Jurkat, Clone E6-1 (cell line): ENCODE measurements at regions not wholly inside any gene's neighbourhood (a gene's known extent, or its start where the extent isn't known, plus 50 kb on each side); places are given as distances from the start of the nearest gene placed in this dataset.

Experiments
- DNase-seq: peaks from one replicate; pipeline ENCODE4 v3.0.0-alpha.2; 2011; ENCODE audit warnings: low read depth, low spot score
- H3K4me3 ChIP-seq: 2 replicates; pipeline ENCODE4 v1.5.1; 2011; ENCODE audit warnings: mild to moderate bottlenecking, low read length, control low read depth, moderate library complexity

DNA sequence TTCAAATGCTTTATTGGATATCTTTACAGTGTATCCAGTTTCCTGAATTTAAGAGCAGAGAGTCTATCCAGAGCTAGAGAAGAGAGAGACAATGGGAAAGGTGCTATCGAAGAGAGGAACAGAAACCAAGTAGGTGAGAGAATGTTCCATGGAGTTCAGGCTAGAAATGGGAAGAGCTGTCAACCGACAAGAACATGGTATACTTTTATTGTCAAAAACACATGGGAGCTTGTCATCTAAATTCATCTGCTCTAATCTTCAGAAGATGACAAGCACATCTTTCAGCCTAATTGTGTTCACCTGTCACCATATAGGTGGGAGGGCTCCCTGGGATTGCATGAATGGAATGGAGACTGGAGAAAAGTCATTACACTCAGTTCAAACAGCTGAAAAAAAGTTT lies 690.4 kb upstream of the LRATD1 start:
- no peak overlapping the region for H3K4me3 ChIP-seq
- no peak for DNase-seq

DNA sequence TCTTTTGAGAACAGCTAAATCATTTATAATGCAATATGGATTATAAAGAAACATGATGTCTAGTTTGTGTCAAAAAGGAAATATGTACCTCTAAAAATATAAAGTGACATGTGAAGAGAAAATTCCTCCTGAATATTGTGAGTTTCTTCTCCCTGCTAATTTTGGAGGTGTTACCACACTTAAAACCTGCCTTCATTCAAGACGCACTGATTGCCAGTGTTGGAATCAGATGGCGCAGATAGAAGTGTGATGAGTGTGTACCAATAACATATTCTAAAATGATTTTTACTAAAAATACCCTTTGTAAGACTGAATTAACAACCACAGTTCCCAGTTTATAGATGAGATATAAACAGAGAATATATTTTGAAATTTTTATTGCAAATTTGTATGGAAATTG lies 681.8 kb upstream of the LRATD1 start:
- DNase-seq: no peak
- H3K4me3 ChIP-seq: no peak overlapping the region

- DNase-seq: no peak
- H3K4me3 ChIP-seq: no peak overlapping the region
These were observed 663.7 kb upstream of the LRATD1 start for GRCh38 chr2:13968811-13969210.

DNA sequence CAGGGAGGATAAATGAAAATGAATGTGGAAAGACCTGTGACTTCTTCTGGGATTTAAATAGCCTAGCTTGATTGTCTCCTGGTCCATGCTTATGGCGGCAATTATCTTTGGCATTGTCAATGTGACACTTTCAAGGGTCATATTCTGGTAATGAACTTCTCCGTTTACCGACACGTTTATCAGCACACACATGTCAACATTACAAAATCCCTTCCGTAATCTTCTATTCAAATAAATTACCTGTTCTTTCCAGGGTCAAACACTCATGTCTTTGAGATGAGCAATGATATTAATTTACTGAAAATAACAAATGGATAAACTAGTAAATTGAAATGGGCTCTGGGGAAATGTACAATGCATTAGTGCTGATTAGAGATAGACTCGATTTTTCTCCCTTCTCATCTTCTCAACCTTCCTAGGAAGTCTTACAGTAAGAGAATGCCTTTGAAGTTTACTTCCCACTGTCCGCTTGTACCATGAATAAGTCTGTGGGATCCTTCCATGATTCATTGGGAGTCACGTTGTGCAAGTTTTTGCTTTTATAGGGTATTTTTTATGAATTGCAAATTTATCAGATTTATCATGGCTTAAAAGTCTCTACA lies 646.3 kb upstream of the LRATD1 start:
- H3K4me3 ChIP-seq: no peak overlapping the region
- DNase-seq: no peak

DNA sequence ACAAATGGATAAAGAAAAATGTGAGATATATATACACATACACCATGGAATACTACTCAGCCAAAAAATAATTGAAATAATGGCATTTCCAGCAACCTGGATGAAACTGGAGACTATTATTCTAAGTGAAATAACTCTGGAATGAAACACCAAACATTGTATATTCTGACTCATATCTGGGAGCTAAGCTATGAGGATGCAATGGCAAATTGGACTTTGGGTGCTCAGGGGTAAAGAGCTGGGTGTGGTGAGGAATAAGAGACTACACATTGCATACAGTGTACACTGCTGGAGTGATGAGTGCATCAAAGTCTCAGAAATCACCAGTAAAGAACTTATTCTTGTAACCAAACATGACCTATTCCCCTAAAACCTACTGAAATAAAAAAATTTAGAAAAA lies 636.0 kb upstream of the LRATD1 start:
- H3K4me3 ChIP-seq: no peak overlapping the region
- DNase-seq: no peak

DNA sequence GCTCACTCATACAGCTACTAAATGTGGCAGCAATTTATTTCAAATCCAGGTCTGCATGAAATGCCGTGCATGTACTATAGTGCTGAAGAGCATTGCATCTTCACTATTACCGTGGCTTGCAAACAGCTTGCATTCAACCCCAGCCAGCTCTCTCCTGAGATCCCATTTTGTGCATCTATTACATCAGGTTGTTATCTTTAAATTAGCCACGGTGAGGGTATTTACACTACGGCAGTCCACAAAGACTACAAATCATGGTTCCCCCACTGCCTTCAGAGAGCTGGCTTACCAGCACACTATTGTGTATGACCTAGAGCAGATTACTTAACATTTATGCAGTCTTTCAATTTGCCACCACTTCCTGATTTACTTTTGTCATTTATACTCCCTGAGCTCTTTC lies 621.3 kb upstream of the LRATD1 start:
- DNase-seq: no peak

DNA sequence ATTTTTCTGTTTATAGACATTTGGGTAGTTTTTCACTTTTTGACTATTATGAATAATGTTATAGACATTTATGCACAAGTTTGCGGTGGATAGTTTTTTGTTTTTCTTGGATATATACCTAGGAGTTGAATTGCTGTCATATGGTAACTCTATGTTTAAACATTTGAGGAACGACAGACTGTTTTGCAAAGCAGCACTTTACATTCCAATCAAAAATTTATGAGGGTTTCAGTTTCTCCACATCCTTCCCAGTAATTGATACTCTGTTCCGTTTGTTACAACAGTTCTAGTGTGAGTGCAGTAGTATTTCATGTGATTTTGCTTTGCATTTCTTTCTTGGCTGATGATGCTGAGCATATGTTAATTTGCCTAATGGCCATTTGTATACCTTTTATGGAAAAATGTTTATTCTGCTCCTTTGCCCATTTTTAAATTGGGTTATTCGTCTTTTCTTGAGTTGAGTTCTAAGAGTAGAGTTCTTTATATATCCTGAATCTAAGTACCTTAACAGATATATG lies 617.3 kb upstream of the LRATD1 start:
- H3K4me3 ChIP-seq: no peak overlapping the region
- DNase-seq: no peak

More for the DNA sequence above, 621.3 kb upstream of the LRATD1 start:
- no peak overlapping the region for H3K4me3 ChIP-seq

GRCh38 chr2:14016289-14016955 lies 616.1 kb upstream of the LRATD1 start:
- no peak overlapping the region for H3K4me3 ChIP-seq
- DNase-seq: no peak

DNA sequence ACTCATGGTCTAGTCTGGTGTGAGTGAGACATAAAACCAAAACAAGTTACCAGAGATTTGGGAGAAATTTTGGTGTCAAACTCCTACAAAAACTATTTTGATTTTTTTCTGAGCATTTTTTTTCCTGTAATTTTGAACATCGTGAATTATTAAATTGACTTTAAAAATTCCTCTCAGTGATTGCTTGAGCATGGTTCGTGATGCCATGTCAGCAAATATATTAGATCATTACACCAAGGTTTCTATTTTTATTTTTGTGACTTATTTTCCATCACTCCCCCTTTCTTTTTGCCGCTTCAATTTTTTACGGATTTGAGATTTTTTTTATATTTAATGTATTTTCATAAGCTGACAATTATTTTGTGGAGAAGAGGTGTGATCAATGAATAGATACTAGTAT lies 613.9 kb upstream of the LRATD1 start:
- DNase-seq: no peak
- no peak overlapping the region for H3K4me3 ChIP-seq

- no peak for DNase-seq
- H3K4me3 ChIP-seq: no peak overlapping the region
These were observed 609.0 kb upstream of the LRATD1 start for GRCh38 chr2:14023558-14023957.

GRCh38 chr2:14039134-14039533 lies 593.4 kb upstream of the LRATD1 start:
- DNase-seq: no peak

DNA sequence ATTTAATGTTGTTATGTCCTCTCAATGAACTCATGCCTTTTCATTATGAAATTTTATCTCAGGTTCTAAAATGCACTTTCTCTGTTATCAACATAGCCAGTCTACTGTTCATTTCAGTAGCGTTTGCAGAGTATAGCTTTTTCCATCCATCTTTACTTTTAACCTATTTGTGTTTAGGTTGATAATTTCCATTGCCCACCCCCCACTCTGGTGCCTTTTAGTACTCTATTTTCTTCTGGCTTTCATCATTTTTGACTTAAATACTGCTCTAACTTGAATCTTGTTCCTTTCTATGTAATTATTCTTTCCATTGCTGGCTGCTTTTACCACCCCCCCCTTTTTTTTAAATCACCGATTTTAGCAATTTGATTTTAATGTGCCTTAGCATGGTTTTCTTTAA lies 585.0 kb upstream of the LRATD1 start:
- DNase-seq: no peak
- no peak overlapping the region for H3K4me3 ChIP-seq

More at GRCh38 chr2:14039134-14039533, 593.4 kb upstream of the LRATD1 start:
- no peak overlapping the region for H3K4me3 ChIP-seq

- no peak for DNase-seq
- no peak overlapping the region for H3K4me3 ChIP-seq
These were observed 581.1 kb upstream of the LRATD1 start for GRCh38 chr2:14051401-14051800.

DNA sequence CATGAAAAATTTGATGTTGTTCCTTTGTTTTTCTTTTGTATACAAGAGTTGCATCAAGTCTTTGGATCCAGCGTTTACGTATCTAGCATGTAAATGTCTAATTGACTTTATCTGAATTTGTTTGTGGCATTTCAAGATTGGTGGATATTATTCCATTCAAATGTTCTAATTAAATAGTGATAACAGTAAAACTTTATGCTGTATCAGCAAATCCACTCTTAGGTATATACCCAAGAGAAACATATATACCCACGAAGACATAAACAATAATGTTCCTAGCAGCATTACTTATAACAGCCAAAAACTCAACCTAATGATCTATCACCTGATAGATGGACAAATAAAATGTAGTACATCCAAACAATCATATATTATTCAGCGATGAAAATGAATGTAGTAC lies 579.4 kb upstream of the LRATD1 start:
- no peak for DNase-seq
- no peak overlapping the region for H3K4me3 ChIP-seq

GRCh38 chr2:14064346-14064745 lies 568.2 kb upstream of the LRATD1 start:
- no peak overlapping the region for H3K4me3 ChIP-seq
- DNase-seq: no peak

DNA sequence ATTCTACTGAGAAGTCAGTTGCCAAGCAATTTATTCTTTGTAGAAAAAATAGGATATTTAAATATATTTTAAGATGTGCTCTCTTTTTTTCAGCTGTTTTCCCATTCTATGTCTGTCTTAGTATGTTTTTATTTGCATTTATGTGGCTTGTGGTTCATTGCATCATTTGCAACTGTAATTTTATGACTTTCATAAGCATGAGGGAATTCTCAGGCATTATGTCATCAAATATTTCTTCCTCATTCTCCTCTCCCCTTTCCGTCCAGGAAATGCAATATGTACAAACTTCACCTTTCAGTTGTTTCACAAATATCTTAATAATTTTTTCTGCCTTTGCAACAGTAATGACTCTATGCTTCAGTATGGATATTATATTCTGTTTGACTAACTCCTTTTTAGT lies 560.2 kb upstream of the LRATD1 start:
- no peak for DNase-seq
- no peak overlapping the region for H3K4me3 ChIP-seq

DNA sequence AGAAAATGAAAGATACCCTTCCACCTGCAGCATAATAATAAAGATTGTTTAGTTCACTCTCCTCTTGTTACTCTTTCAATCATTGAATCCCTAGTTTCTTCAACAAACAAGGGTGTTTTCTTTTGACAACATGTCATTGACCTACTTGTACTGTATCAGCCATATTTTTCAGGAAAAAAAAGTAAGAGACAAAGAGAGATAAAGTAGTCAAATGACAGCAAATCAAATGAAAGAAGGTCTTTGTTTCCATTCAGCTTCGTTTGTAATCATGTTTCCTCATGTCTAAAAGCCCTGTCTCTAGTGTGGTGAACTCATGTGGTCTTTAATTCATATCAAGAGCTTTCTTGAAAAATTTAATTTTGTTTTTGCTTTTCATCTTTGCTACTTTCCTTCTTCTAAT lies 557.8 kb upstream of the LRATD1 start:
- H3K4me3 ChIP-seq: no peak overlapping the region
- no peak for DNase-seq

GRCh38 chr2:14079576-14079975 lies 552.9 kb upstream of the LRATD1 start:
- no peak overlapping the region for H3K4me3 ChIP-seq
- no peak for DNase-seq

DNA sequence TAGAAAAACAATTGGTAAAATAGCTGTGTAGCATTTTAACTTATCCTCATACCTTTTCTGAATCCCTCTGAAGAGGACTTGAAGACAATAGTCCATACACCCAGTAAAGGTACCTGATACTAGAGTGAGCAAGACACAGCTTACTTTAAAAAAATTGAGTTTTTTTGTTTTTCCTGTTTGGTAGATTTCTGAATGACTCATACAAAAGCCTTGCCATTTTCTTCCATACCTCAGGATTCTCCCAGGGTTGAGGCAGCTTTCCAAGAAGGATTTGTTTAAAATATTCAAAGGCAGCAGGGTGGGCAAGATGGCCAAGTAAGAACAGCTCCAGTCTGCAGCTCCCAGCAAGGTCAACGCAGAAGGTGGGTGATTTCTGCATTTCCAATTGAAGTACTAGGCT lies 551.0 kb upstream of the LRATD1 start:
- no peak overlapping the region for H3K4me3 ChIP-seq
- DNase-seq: no peak

DNA sequence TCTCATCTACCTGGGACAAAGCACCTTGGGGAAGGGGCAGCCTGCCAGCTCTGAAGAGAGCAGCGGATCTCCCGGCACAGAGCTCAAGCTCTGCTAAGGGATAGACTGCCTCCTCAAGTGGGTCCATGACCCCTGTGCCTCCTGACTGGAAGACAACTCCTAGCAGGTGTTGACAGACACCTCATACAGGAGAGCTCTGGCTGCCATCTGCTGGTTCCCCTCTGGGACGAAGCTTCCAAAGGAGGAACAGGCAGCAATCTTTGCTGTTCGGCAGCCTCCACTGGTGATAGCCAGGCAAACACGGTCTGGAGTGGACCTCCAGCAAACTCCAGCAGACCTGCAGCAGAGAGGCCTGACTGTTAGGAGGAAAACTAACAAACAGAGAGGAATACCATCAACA lies 549.9 kb upstream of the LRATD1 start:
- H3K4me3 ChIP-seq: no peak overlapping the region
- no peak for DNase-seq

GRCh38 chr2:14094592-14094991 lies 537.9 kb upstream of the LRATD1 start:
- DNase-seq: no peak
- H3K4me3 ChIP-seq: no peak overlapping the region
